ENCODE measurements at regions not wholly inside any gene's neighbourhood (a gene's known extent, or its start where the extent isn't known, plus 50 kb on each side); places are given as distances from the start of the nearest gene placed in this dataset.

- H3K27ac Mint-ChIP-seq = no peak overlapping the region
- H3K27me3 Mint-ChIP-seq (ENCODE audit: insufficient read depth, low read depth) = peaks cover 3% of the 10 kb centered on the region
- Histone ChIP-seq H3K9me3 (ENCODE audit: low read depth) (no peaks in the 10 kb centered on the region), H3K4me3 (no peak overlapping the region), H2AFZ (replicated peaks) (no peak overlapping the region), H3K79me2 (ENCODE audit: low read depth) (no peaks in the 10 kb centered on the region), H4K20me1 (ENCODE audit: low read depth) (no peaks in the 10 kb centered on the region), H3K27me3 (no peaks in the 10 kb centered on the region), H3F3A (ENCODE audit: low read depth) (no peaks in the 10 kb centered on the region), H3K4me1 (no peaks in the 10 kb centered on the region), H3K4me2 (no peak overlapping the region), H3K27ac (no peak overlapping the region), H3K36me3 (no peaks in the 10 kb centered on the region), H3K9ac (no peak overlapping the region)
- H3K4me3 Mint-ChIP-seq = no peak overlapping the region
- TF ChIP-seq CTCF (IDR thresholded peaks at IDR 0.05) (no peak), EZH2phosphoT487 (IDR thresholded peaks at IDR 0.05) (no peak)
- H3K4me1 Mint-ChIP-seq = peaks cover 25% of the 10 kb centered on the region
- DNase-seq (ENCODE audit: low spot score) = no peak
- no peaks in the 10 kb centered on the region for H3K9me3 Mint-ChIP-seq
- H3K36me3 Mint-ChIP-seq = no peaks in the 10 kb centered on the region
Observed at GRCh38 chr1:38523568-38523939, 336.0 kb downstream of the RRAGC start.

GRCh38 chr1:38522915-38523567 is 336.5 kb downstream of the RRAGC start:
- Histone ChIP-seq H3K4me1 (no peaks in the 10 kb centered on the region), H3F3A (ENCODE audit: low read depth) (no peaks in the 10 kb centered on the region), H3K36me3 (no peaks in the 10 kb centered on the region), H3K79me2 (ENCODE audit: low read depth) (no peaks in the 10 kb centered on the region), H4K20me1 (ENCODE audit: low read depth) (no peaks in the 10 kb centered on the region), H3K4me3 (no peak overlapping the region), H3K9ac (no peak overlapping the region), H3K27ac (no peak overlapping the region), H2AFZ (replicated peaks) (no peak overlapping the region), H3K4me2 (no peak overlapping the region), H3K27me3 (no peaks in the 10 kb centered on the region), H3K9me3 (ENCODE audit: low read depth) (no peaks in the 10 kb centered on the region)
- no peaks in the 10 kb centered on the region for H3K36me3 Mint-ChIP-seq
- H3K27me3 Mint-ChIP-seq (ENCODE audit: insufficient read depth, low read depth) = peaks cover 3% of the 10 kb centered on the region
- H3K27ac Mint-ChIP-seq = no peak overlapping the region
- TF ChIP-seq CTCF (IDR thresholded peaks at IDR 0.05) = no peak
- no peak for TF ChIP-seq EZH2phosphoT487 (IDR thresholded peaks at IDR 0.05)
- TF ChIP-seq EZH2 (IDR thresholded peaks at IDR 0.05) = no peak
- peaks cover 25% of the 10 kb centered on the region for H3K4me1 Mint-ChIP-seq
- H3K9me3 Mint-ChIP-seq = no peaks in the 10 kb centered on the region
- no peak for DNase-seq (ENCODE audit: low spot score)
- no peak overlapping the region for H3K4me3 Mint-ChIP-seq

- peaks cover 2% of the 10 kb centered on the region for H3K27me3 Mint-ChIP-seq (ENCODE audit: insufficient read depth, low read depth)
- H3K27ac Mint-ChIP-seq = no peak overlapping the region
- no peaks in the 10 kb centered on the region for H3K9me3 Mint-ChIP-seq
Observed at GRCh38 chr1:38516560-38516959, 343.0 kb downstream of the RRAGC start.

More at GRCh38 chr1:38516560-38516959, 343.0 kb downstream of the RRAGC start:
- Histone ChIP-seq H3K79me2 (ENCODE audit: low read depth) (no peaks in the 10 kb centered on the region), H3K4me3 (no peak overlapping the region), H3K36me3 (no peaks in the 10 kb centered on the region), H3K27ac (no peak overlapping the region), H3K4me2 (no peak overlapping the region), H3K4me1 (no peaks in the 10 kb centered on the region), H3F3A (ENCODE audit: low read depth) (no peaks in the 10 kb centered on the region), H3K9ac (no peak overlapping the region), H4K20me1 (ENCODE audit: low read depth) (no peaks in the 10 kb centered on the region), H3K9me3 (ENCODE audit: low read depth) (no peaks in the 10 kb centered on the region), H3K27me3 (no peaks in the 10 kb centered on the region), H2AFZ (replicated peaks) (no peak overlapping the region)
- no peak for TF ChIP-seq EZH2phosphoT487 (IDR thresholded peaks at IDR 0.05)
- no peak for TF ChIP-seq EZH2 (IDR thresholded peaks at IDR 0.05)
- TF ChIP-seq CTCF (IDR thresholded peaks at IDR 0.05) = no peak
- no peak for DNase-seq (ENCODE audit: low spot score)
- Mint-ChIP-seq H3K4me1 (peaks cover 26% of the 10 kb centered on the region), H3K4me3 (no peak overlapping the region), H3K36me3 (no peaks in the 10 kb centered on the region)
